ENCODE measurements at regions not wholly inside any gene's neighbourhood (a gene's known extent, or its start where the extent isn't known, plus 50 kb on each side); places are given as distances from the start of the nearest gene placed in this dataset.
"Not testable (repeated sequence)": the region's sequence is repeated elsewhere in the genome, so short reads cannot be mapped to it uniquely, and the experiment has no call there.

- no peak for DNase-seq (ENCODE audit: low spot score)
- in situ Hi-C loops (cut with HindIII; ENCODE audit: low sequenced_read_pairs), result no loop called here
Measured at GRCh38 chr1:4172644-4173599, 272.9 kb upstream of the C1orf174 start.

DNA sequence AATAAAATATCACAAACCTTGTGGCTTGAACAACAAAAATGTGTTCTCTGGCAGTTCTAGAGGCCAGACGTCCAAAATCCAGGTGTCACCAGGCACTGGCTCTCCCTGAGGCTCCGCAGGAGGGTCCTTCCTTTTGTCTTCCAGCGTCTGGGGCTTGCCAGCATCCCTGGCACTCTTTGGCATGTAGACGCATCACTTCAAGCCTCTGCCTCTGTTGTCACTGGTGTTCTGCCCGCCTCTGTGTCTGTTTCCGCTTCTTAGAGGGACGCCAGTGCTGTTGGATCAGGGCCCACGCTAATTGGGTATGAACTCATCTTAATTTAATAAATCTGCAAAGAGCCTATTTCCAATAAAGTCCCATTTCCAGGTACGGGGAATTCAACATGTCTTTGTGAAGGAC lies 273.7 kb upstream of the C1orf174 start:
- in situ Hi-C loops (cut with HindIII; ENCODE audit: low sequenced_read_pairs), result no loop called here
- DNase-seq (ENCODE audit: low spot score), result no peak

GRCh38 chr1:4174291-4175200 lies 274.5 kb upstream of the C1orf174 start:
- no peak for DNase-seq (ENCODE audit: low spot score)
- in situ Hi-C loops (cut with HindIII; ENCODE audit: low sequenced_read_pairs), result no loop called here

DNA sequence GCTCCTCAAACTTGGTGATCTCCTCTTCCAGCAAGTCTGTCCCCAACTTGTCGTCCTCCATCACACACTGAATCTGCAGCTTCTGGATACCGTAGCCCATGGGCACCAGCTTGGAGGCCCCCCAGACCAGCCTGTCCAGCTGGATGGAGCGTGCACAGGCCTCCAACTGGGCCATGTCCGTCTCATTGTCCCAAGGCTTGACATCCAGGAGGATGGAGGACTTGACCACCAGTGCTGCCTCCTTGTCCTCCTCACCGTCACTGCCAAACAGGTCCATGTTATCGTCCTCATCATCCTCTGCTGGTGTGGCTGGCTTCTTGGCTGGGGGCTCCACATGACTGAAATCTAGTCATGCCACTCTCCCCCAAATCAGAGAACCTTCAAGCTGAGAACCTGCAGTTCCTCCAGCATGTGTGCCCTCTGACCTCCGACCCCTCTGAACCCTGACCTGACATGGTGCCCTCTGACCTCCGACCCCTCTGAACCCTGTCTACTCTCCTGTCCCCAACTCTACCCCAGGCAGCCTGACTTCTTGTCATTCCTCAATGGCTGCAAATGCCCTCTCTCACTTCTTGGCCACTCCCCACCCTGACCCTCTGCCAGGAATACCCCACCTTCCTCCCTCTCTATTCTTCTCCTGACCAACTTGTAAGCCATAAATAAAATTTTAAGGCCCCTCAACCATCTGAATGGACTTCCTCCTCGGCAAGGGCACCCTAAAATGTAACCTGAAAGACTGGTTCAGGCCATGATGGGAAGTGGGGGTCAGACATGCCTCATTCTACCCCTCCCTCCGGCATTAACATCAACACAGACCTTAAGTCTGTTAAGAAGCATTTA lies 275.7 kb upstream of the C1orf174 start:
- DNase-seq (ENCODE audit: low spot score), result no peak

GRCh38 chr1:4176841-4177240 lies 276.8 kb upstream of the C1orf174 start:
- DNase-seq (ENCODE audit: low spot score), result no peak
- in situ Hi-C loops (cut with HindIII; ENCODE audit: low sequenced_read_pairs), result no loop called here

More for the DNA sequence above, 275.7 kb upstream of the C1orf174 start:
- in situ Hi-C loops (cut with HindIII; ENCODE audit: low sequenced_read_pairs), result no loop called here

DNA sequence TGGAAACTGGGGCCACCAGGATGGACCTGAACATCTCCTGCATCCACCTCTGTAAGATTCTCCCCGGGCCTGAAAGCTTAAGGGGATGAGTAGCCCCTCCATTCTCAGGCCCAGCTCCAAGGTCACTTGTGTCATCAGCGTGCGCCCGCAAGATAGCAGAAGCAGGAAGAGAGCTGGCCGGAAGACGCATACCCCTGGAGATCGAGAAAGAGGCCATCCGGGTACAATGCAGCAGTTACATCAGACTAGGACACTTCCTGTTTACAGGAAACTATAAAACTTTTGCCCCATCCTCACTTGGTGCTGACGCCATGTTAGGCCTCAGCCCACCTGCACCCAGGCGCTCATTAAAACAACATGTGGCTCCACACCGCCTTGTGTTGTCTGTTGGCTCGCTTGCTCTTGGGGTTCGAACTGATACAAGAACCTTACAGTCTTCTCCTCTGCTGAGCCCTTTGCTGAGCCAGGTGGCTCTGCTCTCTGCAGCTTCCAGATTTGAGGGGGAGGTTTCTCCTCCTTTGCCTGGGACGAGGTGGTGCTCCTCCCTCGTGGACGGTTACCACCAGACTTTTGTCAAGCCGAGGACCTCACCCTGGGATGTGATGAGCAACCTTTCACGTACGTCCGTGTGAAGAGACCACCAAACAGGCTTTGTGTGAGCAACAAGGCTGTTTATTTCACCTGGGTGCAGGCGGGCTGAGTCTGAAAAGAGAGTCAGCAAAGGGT lies 277.5 kb upstream of the C1orf174 start:
- in situ Hi-C loops (cut with HindIII; ENCODE audit: low sequenced_read_pairs), result no loop called here
- DNase-seq (ENCODE audit: low spot score), result no peak

DNA sequence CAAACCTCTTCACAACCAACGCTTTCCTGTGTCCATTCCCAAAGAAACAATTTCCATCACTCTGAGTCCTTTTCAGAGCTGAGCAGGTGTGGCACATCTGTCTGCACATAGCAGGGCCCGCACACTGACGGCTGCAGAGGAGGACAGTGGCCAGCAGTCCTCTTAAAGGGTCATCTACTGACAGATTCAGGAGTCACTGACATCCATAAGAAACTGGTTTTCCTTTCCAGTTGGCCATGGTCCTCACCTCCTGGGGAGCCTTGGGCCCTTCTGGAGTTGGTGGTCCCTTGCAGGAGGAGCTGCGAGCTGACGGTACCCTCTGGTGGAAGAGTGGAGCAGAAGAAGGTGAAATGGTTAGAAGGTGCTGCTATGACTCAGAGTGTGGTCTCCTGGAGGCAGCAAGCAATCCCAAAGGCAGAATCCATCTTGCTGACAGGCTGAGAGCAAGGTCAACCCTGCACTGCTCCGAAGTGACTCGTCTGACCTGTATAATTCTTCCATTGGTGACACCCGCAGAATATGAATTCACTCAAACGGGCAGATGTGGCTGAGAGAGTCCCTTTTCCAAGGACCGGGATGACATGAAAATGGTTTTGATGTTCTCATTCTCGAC lies 278.5 kb upstream of the C1orf174 start:
- no peak for DNase-seq (ENCODE audit: low spot score)
- in situ Hi-C loops (cut with HindIII; ENCODE audit: low sequenced_read_pairs), result no loop called here

GRCh38 chr1:4179914-4180735 lies 280.1 kb upstream of the C1orf174 start:
- in situ Hi-C loops (cut with HindIII; ENCODE audit: low sequenced_read_pairs), result no loop called here

DNA sequence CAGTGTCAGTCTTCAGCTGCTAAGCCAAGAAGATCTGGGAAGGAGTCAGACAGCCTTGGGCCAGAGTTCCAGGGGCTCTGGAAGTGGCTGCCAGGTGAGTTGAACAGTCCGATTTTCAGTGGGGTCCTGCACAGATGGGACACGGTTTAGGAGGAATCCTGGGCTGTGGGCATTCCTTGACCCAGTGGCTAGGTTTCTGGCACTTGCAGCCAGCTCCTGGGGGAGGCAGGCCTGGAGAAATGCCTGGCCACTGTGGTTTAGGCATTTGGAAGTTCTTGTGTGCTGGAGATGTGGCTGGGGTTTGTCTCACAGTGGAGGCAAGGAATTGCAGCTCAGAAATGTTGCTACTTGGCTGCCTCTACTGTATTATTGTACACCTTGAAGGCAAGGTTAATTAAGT lies 286.4 kb upstream of the C1orf174 start:
- in situ Hi-C loops (cut with HindIII; ENCODE audit: low sequenced_read_pairs); DNase-seq (ENCODE audit: low spot score): not testable (repeated sequence)

More at GRCh38 chr1:4179914-4180735, 280.1 kb upstream of the C1orf174 start:
- DNase-seq (ENCODE audit: low spot score), result no peak

- DNase-seq (ENCODE audit: low spot score), result no peak
- in situ Hi-C loops (cut with HindIII; ENCODE audit: low sequenced_read_pairs), result no loop called here
Measured at GRCh38 chr1:4203501-4203900, 303.4 kb upstream of the C1orf174 start.

DNA sequence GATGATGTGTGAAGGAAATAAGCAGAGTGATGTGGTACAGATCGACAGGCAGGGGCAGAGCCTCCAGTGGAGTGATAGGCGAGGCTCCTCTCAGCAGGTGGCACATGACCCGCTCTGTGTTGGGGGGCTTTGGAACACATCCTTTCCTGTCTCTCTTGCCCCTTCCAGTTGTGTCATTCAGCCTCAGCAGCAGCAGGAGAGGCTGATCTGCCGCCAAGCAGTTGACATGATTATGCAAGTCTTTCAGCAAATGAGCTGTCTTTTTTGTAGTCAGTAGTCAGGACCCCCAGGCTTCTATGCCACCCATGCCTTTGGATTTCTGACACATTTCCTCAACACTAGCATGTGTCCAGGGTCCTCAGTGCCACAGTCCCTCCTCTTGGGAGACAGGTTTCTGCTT lies 307.1 kb upstream of the C1orf174 start:
- DNase-seq (ENCODE audit: low spot score), result no peak
- in situ Hi-C loops (cut with HindIII; ENCODE audit: low sequenced_read_pairs), result no loop called here

DNA sequence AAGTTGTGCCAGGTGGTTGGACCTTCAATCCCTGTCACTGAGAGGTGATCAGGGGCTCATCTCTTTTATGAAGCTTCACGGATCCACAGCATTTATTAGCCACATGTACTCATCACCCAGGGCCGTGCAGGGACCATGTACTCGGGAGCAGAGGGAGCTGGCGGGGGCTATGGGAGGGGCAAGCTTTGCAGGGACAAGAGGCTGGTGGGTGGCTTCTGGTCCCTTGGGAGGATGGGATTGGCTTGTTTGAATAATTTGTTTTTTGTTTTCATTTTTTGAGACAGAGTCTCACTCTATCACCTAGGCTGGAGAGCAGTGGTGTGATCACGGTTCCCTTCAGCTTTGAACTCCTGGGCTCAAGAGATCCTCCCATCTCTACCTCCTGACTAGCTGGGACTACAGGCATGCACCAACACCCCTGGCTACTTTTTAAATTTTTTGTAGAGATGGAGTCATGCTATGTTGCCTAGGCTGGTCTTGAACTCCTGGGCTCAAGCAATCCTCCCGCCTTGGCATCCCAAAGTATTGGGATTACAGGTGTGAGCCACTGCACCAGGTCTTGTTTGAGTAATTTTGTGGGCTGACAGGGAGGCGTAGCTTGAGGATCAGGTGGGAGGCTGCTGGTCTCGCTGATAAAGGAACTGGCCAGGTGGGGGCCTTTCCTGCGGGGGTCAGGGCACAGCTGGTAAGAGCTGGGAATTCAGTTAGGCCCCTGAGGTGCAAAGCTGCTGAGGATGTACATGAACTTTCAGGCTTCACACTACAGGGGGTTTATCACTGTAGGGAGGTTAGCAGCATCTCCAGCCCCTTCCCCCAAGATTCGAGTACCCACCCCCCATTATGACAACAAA lies 308.0 kb upstream of the C1orf174 start:
- in situ Hi-C loops (cut with HindIII; ENCODE audit: low sequenced_read_pairs), result no loop called here
- no peak for DNase-seq (ENCODE audit: low spot score)

DNA sequence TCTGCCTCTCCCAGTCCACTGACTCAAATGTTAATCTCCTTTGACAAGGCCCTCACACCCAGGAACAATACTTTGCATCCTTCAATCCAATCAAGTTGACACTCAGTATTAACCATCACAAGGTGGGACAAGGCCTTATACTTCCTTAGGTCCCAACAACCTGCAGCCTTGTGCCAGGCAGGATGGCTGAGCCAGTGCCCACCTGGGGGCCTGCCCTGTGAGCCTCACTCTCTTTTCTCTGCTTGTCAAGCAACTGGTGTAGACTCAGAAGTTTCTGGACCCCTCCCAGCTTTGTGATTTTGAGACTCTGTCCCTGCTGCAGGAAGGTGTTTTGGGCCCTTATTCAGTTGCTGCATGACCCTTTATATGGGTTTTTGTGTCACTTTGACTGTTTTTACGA lies 310.0 kb upstream of the C1orf174 start:
- in situ Hi-C loops (cut with HindIII; ENCODE audit: low sequenced_read_pairs), result no loop called here

DNA sequence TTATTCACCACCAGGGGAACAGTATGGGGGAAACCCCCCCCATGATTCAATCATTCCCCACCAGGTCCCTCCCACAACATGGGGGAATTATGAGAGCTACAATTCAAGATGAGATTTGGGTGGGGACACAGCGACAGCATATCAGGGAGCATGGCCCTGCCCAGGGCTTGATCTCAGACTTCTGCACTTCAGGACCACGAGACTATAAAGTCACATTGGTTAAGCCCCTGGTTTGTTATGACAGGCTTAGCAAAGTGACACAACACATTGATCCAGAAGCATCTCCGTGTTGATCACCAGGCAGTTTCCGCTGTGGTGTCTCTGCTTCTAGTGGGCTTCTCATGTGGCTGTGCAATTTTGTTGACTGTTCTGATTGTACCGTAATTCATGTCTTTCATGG lies 312.7 kb upstream of the C1orf174 start:
- in situ Hi-C loops (cut with HindIII; ENCODE audit: low sequenced_read_pairs), result no loop called here
- DNase-seq (ENCODE audit: low spot score), result no peak

More for the DNA sequence above, 310.0 kb upstream of the C1orf174 start:
- no peak for DNase-seq (ENCODE audit: low spot score)

DNA sequence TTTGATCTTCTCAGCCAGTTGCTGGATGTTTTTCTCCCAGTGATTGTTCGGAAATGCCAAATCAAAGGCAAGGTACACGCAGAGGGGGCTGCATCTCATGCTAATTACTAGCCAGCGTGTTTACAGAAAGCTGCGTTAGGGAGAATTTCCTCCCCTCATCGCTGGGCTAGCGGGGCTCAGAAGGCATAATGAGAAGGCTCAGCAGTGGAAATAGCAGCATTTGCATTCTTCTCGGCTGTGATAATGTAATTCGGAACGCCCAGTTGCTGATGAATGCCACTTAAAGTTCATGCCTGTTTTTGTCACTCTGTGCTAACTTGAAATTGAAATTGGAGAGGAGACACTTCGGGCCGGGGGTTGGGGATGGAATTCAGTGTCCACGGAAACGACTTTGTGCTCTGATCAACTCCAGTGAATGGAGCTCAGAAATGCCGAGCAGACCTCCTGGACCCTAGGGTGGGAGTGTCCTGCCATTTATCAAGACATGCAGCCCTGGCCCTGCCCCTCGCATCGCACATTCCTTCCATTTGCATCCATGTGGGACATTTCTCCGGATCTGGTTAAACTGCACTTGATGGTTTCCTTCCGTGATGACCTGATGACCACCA lies 313.4 kb upstream of the C1orf174 start:
- DNase-seq (ENCODE audit: low spot score), result no peak
- in situ Hi-C loops (cut with HindIII; ENCODE audit: low sequenced_read_pairs), result no loop called here

GRCh38 chr1:4214826-4215225 lies 314.8 kb upstream of the C1orf174 start:
- in situ Hi-C loops (cut with HindIII; ENCODE audit: low sequenced_read_pairs), result no loop called here
- DNase-seq (ENCODE audit: low spot score), result no peak

Data from G401 (cell line).